Neural progenitor cell (in vitro differentiated cells): ENCODE measurements at regions not wholly inside any gene's neighbourhood (a gene's known extent, or its start where the extent isn't known, plus 50 kb on each side); places are given as distances from the start of the nearest gene placed in this dataset.
A peak's percentile ranks its signal among the peaks of the same experiment; 100 is the strongest.

Experiments
- DNase-seq: peaks from one replicate; pipeline ENCODE4 v3.0.0-alpha.2; 2016; ENCODE audit warnings: low spot score
- H2AFZ ChIP-seq: fragments of 200-600 bp; sonication (generic); replicated peaks from 2 replicates; pipeline ENCODE4 v1.6.1; 2016; ENCODE audit warnings: antibody characterized with exemption
- H3F3A ChIP-seq: fragments of 200-600 bp; sonication (generic); 2 replicates; pipeline ENCODE4 v1.6.1; 2016; ENCODE audit warnings: antibody characterized with exemption, low read depth
- H3K27ac ChIP-seq: fragments of 200-600 bp; sonication (generic); 2 replicates; pipeline ENCODE4 v1.5.1; 2016; ENCODE audit warnings: mild to moderate bottlenecking
- H3K27me3 ChIP-seq: fragments of 200-600 bp; sonication (generic); 2 replicates; pipeline ENCODE4 v1.6.1; 2016; ENCODE audit warnings: mild to moderate bottlenecking, moderate library complexity
- H3K36me3 ChIP-seq: fragments of 200-600 bp; sonication (generic); 2 replicates; pipeline ENCODE4 v1.5.1; 2016
- H3K4me1 ChIP-seq: fragments of 200-600 bp; sonication (generic); 2 replicates; pipeline ENCODE4 v1.6.1; 2016; ENCODE audit warnings: mixed run types
- H3K4me2 ChIP-seq: fragments of 200-600 bp; sonication (generic); 2 replicates; pipeline ENCODE4 v1.6.1; 2016
- H3K4me3 ChIP-seq: fragments of 200-600 bp; sonication (generic); 2 replicates; pipeline ENCODE4 v1.5.1; 2016
- H3K79me2 ChIP-seq: fragments of 200-600 bp; sonication (generic); 2 replicates; pipeline ENCODE4 v1.6.1; 2016; ENCODE audit warnings: low read depth
- H3K9ac ChIP-seq: fragments of 200-600 bp; sonication (generic); 2 replicates; pipeline ENCODE4 v1.6.1; 2016
- H3K9me3 ChIP-seq: fragments of 200-600 bp; sonication (generic); 2 replicates; pipeline ENCODE4 v1.5.1; 2016; ENCODE audit warnings: low read depth
- H4K20me1 ChIP-seq: fragments of 200-600 bp; sonication (generic); 2 replicates; pipeline ENCODE4 v1.6.1; 2016; ENCODE audit warnings: low read depth
- H3K27ac Mint-ChIP-seq: 3 replicates; pipeline ENCODE4 v1.8.0; 2021; ENCODE audit warnings: mixed read lengths
- H3K27me3 Mint-ChIP-seq: 2 replicates; pipeline ENCODE4 v1.8.0; 2022; ENCODE audit warnings: low read depth, mild to moderate bottlenecking, inconsistent platforms, moderate library complexity, mixed read lengths; ENCODE audit not compliant: insufficient read depth
- H3K36me3 Mint-ChIP-seq: 3 replicates; pipeline ENCODE4 v1.8.0; 2021; ENCODE audit warnings: mixed read lengths
- H3K4me1 Mint-ChIP-seq: 3 replicates; pipeline ENCODE4 v1.8.0; 2021; ENCODE audit warnings: mixed read lengths
- H3K4me3 Mint-ChIP-seq: 3 replicates; pipeline ENCODE4 v1.8.0; 2021; ENCODE audit warnings: mild to moderate bottlenecking, moderate library complexity, mixed read lengths
- H3K9me3 Mint-ChIP-seq: 3 replicates; pipeline ENCODE4 v1.8.0; 2020; ENCODE audit warnings: mixed read lengths
- CTCF ChIP-seq: fragments of 200-600 bp; sonication (generic); IDR thresholded peaks from 2 replicates; pipeline ENCODE4 v1.5.1; 2017; ENCODE audit warnings: antibody characterized with exemption, mild to moderate bottlenecking
- EZH2 ChIP-seq: fragments of 200-600 bp; sonication (generic); IDR thresholded peaks from 2 replicates; pipeline ENCODE4 v1.6.1; 2017; ENCODE audit warnings: antibody characterized with exemption, mild to moderate bottlenecking, moderate library complexity
- EZH2phosphoT487 ChIP-seq: fragments of 200-600 bp; sonication (generic); IDR thresholded peaks from 2 replicates; pipeline ENCODE4 v1.6.1; 2017; ENCODE audit warnings: antibody characterized with exemption

GRCh38 chr13:106003651-106004050, 531.8 kb downstream of the EFNB2 start:
- H3K27me3 Mint-ChIP-seq, result no peaks in the 10 kb centered on the region
- Histone ChIP-seq H3K79me2 (no peaks in the 10 kb centered on the region), H3K4me1 (no peaks in the 10 kb centered on the region), H3K4me3 (no peak overlapping the region), H2AFZ (no peak overlapping the region), H3K9ac (no peak overlapping the region), H4K20me1 (no peaks in the 10 kb centered on the region), H3K4me2 (no peak overlapping the region), H3K27me3 (no peaks in the 10 kb centered on the region), H3K9me3 (no peaks in the 10 kb centered on the region), H3K27ac (no peak overlapping the region), H3K36me3 (no peaks in the 10 kb centered on the region), H3F3A (no peaks in the 10 kb centered on the region)
- H3K27ac Mint-ChIP-seq, result no peak overlapping the region
- TF ChIP-seq EZH2phosphoT487 (no peak), EZH2 (no peak), CTCF (no peak)
- DNase-seq, result no peak
- H3K4me3 Mint-ChIP-seq, result no peak overlapping the region
- H3K9me3 Mint-ChIP-seq, result peaks cover 10% of the 10 kb centered on the region
- peaks cover 8% of the 10 kb centered on the region for H3K4me1 Mint-ChIP-seq
- no peaks in the 10 kb centered on the region for H3K36me3 Mint-ChIP-seq

GRCh38 chr13:106001443-106001842, 534.0 kb downstream of the EFNB2 start:
- no peaks in the 10 kb centered on the region for H3K36me3 ChIP-seq
- Mint-ChIP-seq H3K27me3 (no peaks in the 10 kb centered on the region), H3K27ac (no peak overlapping the region), H3K4me1 (peaks cover 23% of the 10 kb centered on the region), H3K36me3 (no peaks in the 10 kb centered on the region), H3K9me3 (peaks cover 14% of the 10 kb centered on the region), H3K4me3 (no peak overlapping the region)
- H2AFZ ChIP-seq, result no peak overlapping the region
- no peaks in the 10 kb centered on the region for H3K9me3 ChIP-seq
- H3F3A ChIP-seq, result no peaks in the 10 kb centered on the region
- TF ChIP-seq EZH2phosphoT487 (no peak), CTCF (no peak), EZH2 (no peak)
- no peak overlapping the region for H3K27ac ChIP-seq
- no peaks in the 10 kb centered on the region for H3K79me2 ChIP-seq
- no peaks in the 10 kb centered on the region for H3K4me1 ChIP-seq
- no peak overlapping the region for H3K4me3 ChIP-seq
- no peaks in the 10 kb centered on the region for H4K20me1 ChIP-seq
- no peak overlapping the region for H3K9ac ChIP-seq
- no peak overlapping the region for H3K4me2 ChIP-seq
- no peak for DNase-seq
- H3K27me3 ChIP-seq, result no peaks in the 10 kb centered on the region

- no peaks in the 10 kb centered on the region for H3F3A ChIP-seq
- no peak overlapping the region for H3K4me3 Mint-ChIP-seq
- H2AFZ ChIP-seq, result no peak overlapping the region
Observed at GRCh38 chr13:105997581-105998550, 537.6 kb downstream of the EFNB2 start.

More at GRCh38 chr13:105997581-105998550, 537.6 kb downstream of the EFNB2 start:
- Histone ChIP-seq H3K79me2 (no peaks in the 10 kb centered on the region), H4K20me1 (no peaks in the 10 kb centered on the region), H3K36me3 (no peaks in the 10 kb centered on the region), H3K9me3 (no peaks in the 10 kb centered on the region), H3K9ac (no peak overlapping the region), H3K27ac (no peak overlapping the region), H3K4me3 (no peak overlapping the region), H3K4me1 (no peaks in the 10 kb centered on the region), H3K4me2 (no peak overlapping the region), H3K27me3 (no peaks in the 10 kb centered on the region)
- peaks cover 12% of the 10 kb centered on the region for H3K9me3 Mint-ChIP-seq
- H3K4me1 Mint-ChIP-seq, result peaks cover 21% of the 10 kb centered on the region
- no peaks in the 10 kb centered on the region for H3K36me3 Mint-ChIP-seq
- TF ChIP-seq EZH2phosphoT487 (no peak), CTCF (no peak), EZH2 (no peak)
- H3K27ac Mint-ChIP-seq, result peak overlapping the region; percentile 80
- H3K27me3 Mint-ChIP-seq, result peaks cover 4% of the 10 kb centered on the region
- no peak for DNase-seq
